ENCODE measurements at regions not wholly inside any gene's neighbourhood (a gene's known extent, or its start where the extent isn't known, plus 50 kb on each side); places are given as distances from the start of the nearest gene placed in this dataset.

- peaks cover 0 to 3% of the 10 kb centered on the region in 2 donors for H3K9me3 ChIP-seq (ENCODE audit: control insufficient read depth in 2 of 2, insufficient read depth in 1 of 2, low read depth in 1 of 2, low read length in 1 of 2)
- peaks cover 0 to under 1% of the 10 kb centered on the region in 2 donors for H3K4me1 ChIP-seq (ENCODE audit: control insufficient read depth in 2 of 2, insufficient read depth in 2 of 2, low read length in 1 of 2)
- WGBS, 2 donors: 63 to 66% methylated on average over 3 of the region's 3 CpGs
- no peaks in the 10 kb centered on the region for H3K27me3 ChIP-seq (ENCODE audit: control insufficient read depth in 1 of 2, insufficient read depth in 2 of 2, low read length in 2 of 2)
- H3K27ac ChIP-seq (ENCODE audit: low read depth in 2 of 2, low read length in 1 of 2): no peak overlapping the region
- no peaks in the 10 kb centered on the region for H3K36me3 ChIP-seq (ENCODE audit: control insufficient read depth in 2 of 2, insufficient read depth in 2 of 2, low read length in 1 of 2)
- no peak overlapping the region for H3K4me3 ChIP-seq (ENCODE audit: low read depth in 1 of 2, low read length in 2 of 2)
Observed at GRCh38 chr5:74143151-74143550, 497.4 kb downstream of the ENC1 start.

- no peak overlapping the region for H3K27ac ChIP-seq (ENCODE audit: low read depth in 2 of 2, low read length in 1 of 2)
- WGBS, 2 donors: 68 to 84% methylated on average over 4 of the region's 4 CpGs
- no peak overlapping the region for H3K4me3 ChIP-seq (ENCODE audit: low read depth in 1 of 2, low read length in 2 of 2)
- no peaks in the 10 kb centered on the region for H3K4me1 ChIP-seq (ENCODE audit: control insufficient read depth in 2 of 2, insufficient read depth in 2 of 2, low read length in 1 of 2)
- no peaks in the 10 kb centered on the region for H3K27me3 ChIP-seq (ENCODE audit: control insufficient read depth in 1 of 2, insufficient read depth in 2 of 2, low read length in 2 of 2)
- H3K36me3 ChIP-seq (ENCODE audit: control insufficient read depth in 2 of 2, insufficient read depth in 2 of 2, low read length in 1 of 2): no peaks in the 10 kb centered on the region
- peaks cover 0 to 3% of the 10 kb centered on the region in 2 donors for H3K9me3 ChIP-seq (ENCODE audit: control insufficient read depth in 2 of 2, insufficient read depth in 1 of 2, low read depth in 1 of 2, low read length in 1 of 2)
Observed at GRCh38 chr5:74141053-74141452, 499.5 kb downstream of the ENC1 start.

- no peaks in the 10 kb centered on the region for H3K36me3 ChIP-seq (ENCODE audit: control insufficient read depth in 2 of 2, insufficient read depth in 2 of 2, low read length in 1 of 2)
- WGBS, 2 donors: 73 to 74% methylated on average over 3 of the region's 3 CpGs
- H3K27ac ChIP-seq (ENCODE audit: low read depth in 2 of 2, low read length in 1 of 2): no peak overlapping the region
- H3K27me3 ChIP-seq (ENCODE audit: control insufficient read depth in 1 of 2, insufficient read depth in 2 of 2, low read length in 2 of 2): no peaks in the 10 kb centered on the region
- H3K4me3 ChIP-seq (ENCODE audit: low read depth in 1 of 2, low read length in 2 of 2): no peak overlapping the region
- peaks cover 0 to 3% of the 10 kb centered on the region in 2 donors for H3K9me3 ChIP-seq (ENCODE audit: control insufficient read depth in 2 of 2, insufficient read depth in 1 of 2, low read depth in 1 of 2, low read length in 1 of 2)
- no peaks in the 10 kb centered on the region for H3K4me1 ChIP-seq (ENCODE audit: control insufficient read depth in 2 of 2, insufficient read depth in 2 of 2, low read length in 1 of 2)
Observed at GRCh38 chr5:74140409-74140808, 500.1 kb downstream of the ENC1 start.

- Histone ChIP-seq H3K27ac (ENCODE audit: low read depth in 2 of 2, low read length in 1 of 2) (no peak overlapping the region), H3K27me3 (ENCODE audit: control insufficient read depth in 1 of 2, insufficient read depth in 2 of 2, low read length in 2 of 2) (no peaks in the 10 kb centered on the region), H3K36me3 (ENCODE audit: control insufficient read depth in 2 of 2, insufficient read depth in 2 of 2, low read length in 1 of 2) (no peaks in the 10 kb centered on the region), H3K4me1 (ENCODE audit: control insufficient read depth in 2 of 2, insufficient read depth in 2 of 2, low read length in 1 of 2) (no peaks in the 10 kb centered on the region), H3K4me3 (ENCODE audit: low read depth in 1 of 2, low read length in 2 of 2) (no peak overlapping the region), H3K9me3 (ENCODE audit: control insufficient read depth in 2 of 2, insufficient read depth in 1 of 2, low read depth in 1 of 2, low read length in 1 of 2) (peaks cover 0 to 3% of the 10 kb centered on the region in 2 donors)
- 94% methylated on average over 6 of the region's 6 CpGs for WGBS, 2 donors
Observed at GRCh38 chr5:74139589-74139988, 500.9 kb downstream of the ENC1 start.

- H3K4me1 ChIP-seq (ENCODE audit: control insufficient read depth in 2 of 2, insufficient read depth in 2 of 2, low read length in 1 of 2): no peaks in the 10 kb centered on the region
- H3K27me3 ChIP-seq (ENCODE audit: control insufficient read depth in 1 of 2, insufficient read depth in 2 of 2, low read length in 2 of 2): no peaks in the 10 kb centered on the region
- no peak overlapping the region for H3K27ac ChIP-seq (ENCODE audit: low read depth in 2 of 2, low read length in 1 of 2)
- no peak overlapping the region for H3K4me3 ChIP-seq (ENCODE audit: low read depth in 1 of 2, low read length in 2 of 2)
- H3K9me3 ChIP-seq (ENCODE audit: control insufficient read depth in 2 of 2, insufficient read depth in 1 of 2, low read depth in 1 of 2, low read length in 1 of 2): peaks cover 0 to 3% of the 10 kb centered on the region in 2 donors
- 84 to 88% methylated on average over 2 of the region's 2 CpGs for WGBS, 2 donors
- H3K36me3 ChIP-seq (ENCODE audit: control insufficient read depth in 2 of 2, insufficient read depth in 2 of 2, low read length in 1 of 2): no peaks in the 10 kb centered on the region
Observed at GRCh38 chr5:74138721-74139120, 501.8 kb downstream of the ENC1 start.

- H3K27ac ChIP-seq (ENCODE audit: low read depth in 2 of 2, low read length in 1 of 2): no peak overlapping the region
- H3K4me3 ChIP-seq (ENCODE audit: low read depth in 1 of 2, low read length in 2 of 2): no peak overlapping the region
- 84 to 85% methylated on average over 2 of the region's 2 CpGs for WGBS, 2 donors
- H3K27me3 ChIP-seq (ENCODE audit: control insufficient read depth in 1 of 2, insufficient read depth in 2 of 2, low read length in 2 of 2): no peaks in the 10 kb centered on the region
- H3K4me1 ChIP-seq (ENCODE audit: control insufficient read depth in 2 of 2, insufficient read depth in 2 of 2, low read length in 1 of 2): no peaks in the 10 kb centered on the region
- peaks cover 0 to 3% of the 10 kb centered on the region in 2 donors for H3K9me3 ChIP-seq (ENCODE audit: control insufficient read depth in 2 of 2, insufficient read depth in 1 of 2, low read depth in 1 of 2, low read length in 1 of 2)
- H3K36me3 ChIP-seq (ENCODE audit: control insufficient read depth in 2 of 2, insufficient read depth in 2 of 2, low read length in 1 of 2): no peaks in the 10 kb centered on the region
Observed at GRCh38 chr5:74136276-74136825, 504.2 kb downstream of the ENC1 start.

GRCh38 chr5:74135033-74135432 is 505.5 kb downstream of the ENC1 start:
- Histone ChIP-seq H3K4me3 (ENCODE audit: low read depth in 1 of 2, low read length in 2 of 2) (no peak overlapping the region), H3K27ac (ENCODE audit: low read depth in 2 of 2, low read length in 1 of 2) (no peak overlapping the region), H3K36me3 (ENCODE audit: control insufficient read depth in 2 of 2, insufficient read depth in 2 of 2, low read length in 1 of 2) (no peaks in the 10 kb centered on the region), H3K9me3 (ENCODE audit: control insufficient read depth in 2 of 2, insufficient read depth in 1 of 2, low read depth in 1 of 2, low read length in 1 of 2) (peaks cover 0 to 3% of the 10 kb centered on the region in 2 donors), H3K27me3 (ENCODE audit: control insufficient read depth in 1 of 2, insufficient read depth in 2 of 2, low read length in 2 of 2) (peaks cover 0 to 2% of the 10 kb centered on the region in 2 donors), H3K4me1 (ENCODE audit: control insufficient read depth in 2 of 2, insufficient read depth in 2 of 2, low read length in 1 of 2) (no peaks in the 10 kb centered on the region)
- 95 to 98% methylated on average over 1 of the region's 1 CpG for WGBS, 2 donors

- H3K4me1 ChIP-seq (ENCODE audit: control insufficient read depth in 2 of 2, insufficient read depth in 2 of 2, low read length in 1 of 2): peaks cover 0 to 3% of the 10 kb centered on the region in 2 donors
- no peak overlapping the region for H3K4me3 ChIP-seq (ENCODE audit: low read depth in 1 of 2, low read length in 2 of 2)
- peaks cover 0 to 2% of the 10 kb centered on the region in 2 donors for H3K27me3 ChIP-seq (ENCODE audit: control insufficient read depth in 1 of 2, insufficient read depth in 2 of 2, low read length in 2 of 2)
- 97 to 98% methylated on average over 4 of the region's 4 CpGs for WGBS, 2 donors
- H3K27ac ChIP-seq (ENCODE audit: low read depth in 2 of 2, low read length in 1 of 2): no peak overlapping the region
- H3K36me3 ChIP-seq (ENCODE audit: control insufficient read depth in 2 of 2, insufficient read depth in 2 of 2, low read length in 1 of 2): no peaks in the 10 kb centered on the region
- no peaks in the 10 kb centered on the region for H3K9me3 ChIP-seq (ENCODE audit: control insufficient read depth in 2 of 2, insufficient read depth in 1 of 2, low read depth in 1 of 2, low read length in 1 of 2)
Observed at GRCh38 chr5:74132485-74132884, 506.5 kb downstream of the ARHGEF28 start.

- peaks cover 0 to 2% of the 10 kb centered on the region in 2 donors for H3K27me3 ChIP-seq (ENCODE audit: control insufficient read depth in 1 of 2, insufficient read depth in 2 of 2, low read length in 2 of 2)
- no peak overlapping the region for H3K27ac ChIP-seq (ENCODE audit: low read depth in 2 of 2, low read length in 1 of 2)
- no peaks in the 10 kb centered on the region for H3K9me3 ChIP-seq (ENCODE audit: control insufficient read depth in 2 of 2, insufficient read depth in 1 of 2, low read depth in 1 of 2, low read length in 1 of 2)
- H3K4me1 ChIP-seq (ENCODE audit: control insufficient read depth in 2 of 2, insufficient read depth in 2 of 2, low read length in 1 of 2): peaks cover 0 to 3% of the 10 kb centered on the region in 2 donors
- H3K4me3 ChIP-seq (ENCODE audit: low read depth in 1 of 2, low read length in 2 of 2): no peak overlapping the region
- 71 to 72% methylated on average over 2 of the region's 2 CpGs for WGBS, 2 donors
- H3K36me3 ChIP-seq (ENCODE audit: control insufficient read depth in 2 of 2, insufficient read depth in 2 of 2, low read length in 1 of 2): no peaks in the 10 kb centered on the region
Observed at GRCh38 chr5:74131250-74131649, 505.3 kb downstream of the ARHGEF28 start.

- Histone ChIP-seq H3K4me3 (ENCODE audit: low read depth in 1 of 2, low read length in 2 of 2) (no peak overlapping the region), H3K4me1 (ENCODE audit: control insufficient read depth in 2 of 2, insufficient read depth in 2 of 2, low read length in 1 of 2) (peaks cover 0 to 3% of the 10 kb centered on the region in 2 donors), H3K27ac (ENCODE audit: low read depth in 2 of 2, low read length in 1 of 2) (no peak overlapping the region), H3K9me3 (ENCODE audit: control insufficient read depth in 2 of 2, insufficient read depth in 1 of 2, low read depth in 1 of 2, low read length in 1 of 2) (no peaks in the 10 kb centered on the region), H3K27me3 (ENCODE audit: control insufficient read depth in 1 of 2, insufficient read depth in 2 of 2, low read length in 2 of 2) (peaks cover 0 to 2% of the 10 kb centered on the region in 2 donors), H3K36me3 (ENCODE audit: control insufficient read depth in 2 of 2, insufficient read depth in 2 of 2, low read length in 1 of 2) (no peaks in the 10 kb centered on the region)
- WGBS, 2 donors: 66 to 81% methylated on average over 15 of the region's 15 CpGs
Observed at GRCh38 chr5:74130155-74130897, 504.3 kb downstream of the ARHGEF28 start.
